Left lung (tissue), 4 donors: ENCODE measurements at regions not wholly inside any gene's neighbourhood (a gene's known extent, or its start where the extent isn't known, plus 50 kb on each side); places are given as distances from the start of the nearest gene placed in this dataset.

Experiments used
- ATAC-seq: fragments of 200-7000 bp; cut with Tn5 transposase; one replicate; pipeline ENCODE4 v1.9.1; 2020; ENCODE audit warnings: moderate library complexity
- DNase-seq, 4 donors: peaks; one replicate each; pipeline ENCODE4 v3.0.0-alpha.2; 2013 to 2020
- H3K27ac ChIP-seq, 2 donors: fragments of 200-600 bp; sonication (generic) in 1 of 2; one replicate each; pipeline versions ENCODE4 v1.5.0 to v1.8.0; 2020 to 2021
- H3K27me3 ChIP-seq, 2 donors: fragments of 200-600 bp; sonication (generic) in 1 of 2; one replicate each; pipeline versions ENCODE4 v1.5.0 to v1.8.0; 2020 to 2021
- H3K36me3 ChIP-seq, 2 donors: fragments of 200-600 bp; sonication (generic) in 1 of 2; one replicate each; pipeline versions ENCODE4 v1.5.0 to v1.8.0; 2020 to 2021
- H3K4me1 ChIP-seq, 2 donors: fragments of 200-600 bp; one replicate each; pipeline ENCODE4 v1.8.0; 2021
- H3K4me3 ChIP-seq, 2 donors: fragments of 200-600 bp; sonication (generic) in 1 of 2; one replicate each; pipeline versions ENCODE4 v1.5.0 to v1.8.0; 2020 to 2021; ENCODE audit warnings: mild to moderate bottlenecking in 1 of 2
- H3K9me3 ChIP-seq, 2 donors: fragments of 200-600 bp; sonication (generic) in 1 of 2; one replicate each; pipeline versions ENCODE4 v1.5.0 to v1.8.0; 2020 to 2021
- intact Hi-C, 2 donors: fragments of 100-400 bp; cut with DNase I; formaldehyde crosslinking; loops; one replicate each; pipeline versions ENCODE4 v1.11.2 to v1.14.2; 2022
- TF ChIP-seq, protein P1 (sequence below), 2 donors: fragments of 200-600 bp; sonication (generic) in 1 of 2; IDR thresholded peaks; one replicate each; pipeline versions ENCODE4 v1.5.0 to v1.8.0; 2021; ENCODE audit warnings: antibody characterized with exemption in 2 of 2
- donor health status: DM: no; HTN: yes; CAD: no.
- donor health status: DM: no; HTN: no; CAD: no.

DNA sequence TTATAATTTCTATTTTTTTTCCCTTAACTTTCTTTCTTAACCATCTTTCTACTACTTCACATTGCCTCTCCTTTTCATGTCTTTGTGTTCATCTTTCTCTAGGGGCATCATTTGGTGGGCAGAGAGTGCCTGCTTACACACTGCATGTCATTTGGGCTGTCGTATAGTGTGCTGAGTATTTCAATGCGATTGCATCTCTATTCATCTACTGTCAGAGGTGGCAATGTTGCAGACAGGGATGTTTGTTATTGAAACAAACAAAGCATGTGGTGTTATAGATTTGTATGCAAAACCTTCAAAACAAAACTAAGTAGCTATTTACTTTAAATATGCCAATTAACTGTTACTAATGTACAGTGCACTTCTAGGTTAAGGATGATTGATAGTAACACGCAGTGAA lies 141.1 kb upstream of the MEF2C start:
- Histone ChIP-seq H3K36me3 (no peaks in the 10 kb centered on the region), H3K9me3 (peaks cover 0 to 2% of the 10 kb centered on the region in 2 donors), H3K27me3 (no peaks in the 10 kb centered on the region), H3K27ac (no peak overlapping the region), H3K4me3 (no peak overlapping the region), H3K4me1 (no peaks in the 10 kb centered on the region)
- ATAC-seq (no peak), DNase-seq (peak in 1 of 4 donors; percentile 12)
- TF ChIP-seq, protein P1, sequence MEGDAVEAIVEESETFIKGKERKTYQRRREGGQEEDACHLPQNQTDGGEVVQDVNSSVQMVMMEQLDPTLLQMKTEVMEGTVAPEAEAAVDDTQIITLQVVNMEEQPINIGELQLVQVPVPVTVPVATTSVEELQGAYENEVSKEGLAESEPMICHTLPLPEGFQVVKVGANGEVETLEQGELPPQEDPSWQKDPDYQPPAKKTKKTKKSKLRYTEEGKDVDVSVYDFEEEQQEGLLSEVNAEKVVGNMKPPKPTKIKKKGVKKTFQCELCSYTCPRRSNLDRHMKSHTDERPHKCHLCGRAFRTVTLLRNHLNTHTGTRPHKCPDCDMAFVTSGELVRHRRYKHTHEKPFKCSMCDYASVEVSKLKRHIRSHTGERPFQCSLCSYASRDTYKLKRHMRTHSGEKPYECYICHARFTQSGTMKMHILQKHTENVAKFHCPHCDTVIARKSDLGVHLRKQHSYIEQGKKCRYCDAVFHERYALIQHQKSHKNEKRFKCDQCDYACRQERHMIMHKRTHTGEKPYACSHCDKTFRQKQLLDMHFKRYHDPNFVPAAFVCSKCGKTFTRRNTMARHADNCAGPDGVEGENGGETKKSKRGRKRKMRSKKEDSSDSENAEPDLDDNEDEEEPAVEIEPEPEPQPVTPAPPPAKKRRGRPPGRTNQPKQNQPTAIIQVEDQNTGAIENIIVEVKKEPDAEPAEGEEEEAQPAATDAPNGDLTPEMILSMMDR (IDR thresholded peaks at IDR 0.05): no peak
- intact Hi-C loops: no loop called here

DNA sequence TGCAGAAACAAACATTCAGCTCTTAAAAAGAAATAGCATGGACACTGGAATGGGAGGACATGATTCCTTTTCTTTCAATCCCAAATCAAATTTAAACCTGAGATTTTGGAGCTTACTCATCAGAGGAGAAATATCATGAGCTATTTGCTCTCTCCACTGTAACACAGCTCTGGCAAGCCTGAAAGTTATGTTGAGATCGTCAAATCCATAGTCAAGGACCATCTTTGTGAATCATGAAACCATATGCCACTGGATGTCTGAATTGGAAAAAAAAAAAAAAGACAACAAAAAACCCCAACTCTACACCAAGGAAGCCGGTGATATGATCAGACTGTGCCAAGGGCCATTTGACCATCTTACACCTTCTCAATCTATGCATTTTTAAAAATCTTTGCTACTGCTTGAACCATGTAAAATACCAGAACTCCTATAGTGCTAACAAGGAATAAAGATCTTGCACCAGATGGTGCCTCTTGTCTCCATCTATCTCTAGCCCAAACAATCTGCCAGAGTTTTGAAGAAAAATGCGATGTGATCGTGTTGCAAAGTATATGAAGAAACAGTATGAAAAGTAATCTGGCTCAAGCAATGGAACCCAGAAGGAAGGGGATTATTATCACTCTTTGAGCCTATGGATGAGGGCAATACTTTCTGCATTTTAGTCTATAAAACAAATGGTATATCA lies 138.1 kb upstream of the MEF2C start:
- DNase-seq: no peak
- H3K27me3 ChIP-seq: no peaks in the 10 kb centered on the region
- TF ChIP-seq, protein P1 (IDR thresholded peaks at IDR 0.05): no peak
- no peak overlapping the region for H3K27ac ChIP-seq
- H3K4me3 ChIP-seq: no peak overlapping the region
- no peak for ATAC-seq
- intact Hi-C loops: no loop called here
- H3K9me3 ChIP-seq: no peaks in the 10 kb centered on the region
- H3K36me3 ChIP-seq: no peaks in the 10 kb centered on the region
- H3K4me1 ChIP-seq: no peaks in the 10 kb centered on the region

DNA sequence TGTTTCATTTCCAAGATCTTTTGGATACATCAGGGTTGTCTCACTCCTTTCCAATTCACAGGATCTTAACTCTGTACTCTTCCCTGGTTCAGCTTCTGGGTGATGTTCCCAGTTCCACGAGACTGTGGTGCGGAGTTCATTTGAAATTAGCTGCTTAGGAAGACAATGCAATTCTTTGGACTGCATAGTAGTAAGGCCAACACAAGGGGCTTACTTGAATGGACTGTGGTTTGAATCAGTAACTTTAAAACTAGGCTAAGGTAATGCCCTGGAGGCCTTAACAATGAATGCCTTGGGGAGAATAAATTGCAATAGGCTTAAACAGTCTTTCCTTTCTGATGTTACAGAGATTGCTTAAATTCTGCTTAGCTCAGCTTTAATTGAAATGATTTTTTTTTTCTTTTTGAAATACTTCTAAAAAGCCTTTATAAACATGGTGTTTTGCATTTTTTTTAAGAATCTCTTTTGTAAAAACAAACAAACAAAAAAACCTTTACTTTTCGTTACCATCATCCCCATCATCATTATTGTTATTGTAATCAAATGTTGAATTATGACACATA lies 133.8 kb upstream of the MEF2C start:
- ATAC-seq: no peak
- no peak overlapping the region for H3K4me3 ChIP-seq
- no peaks in the 10 kb centered on the region for H3K36me3 ChIP-seq
- DNase-seq: no peak
- TF ChIP-seq, protein P1 (IDR thresholded peaks at IDR 0.05): no peak
- H3K27me3 ChIP-seq: no peaks in the 10 kb centered on the region
- no peaks in the 10 kb centered on the region for H3K4me1 ChIP-seq
- intact Hi-C loops: no loop called here
- no peaks in the 10 kb centered on the region for H3K9me3 ChIP-seq
- no peak overlapping the region for H3K27ac ChIP-seq

DNA sequence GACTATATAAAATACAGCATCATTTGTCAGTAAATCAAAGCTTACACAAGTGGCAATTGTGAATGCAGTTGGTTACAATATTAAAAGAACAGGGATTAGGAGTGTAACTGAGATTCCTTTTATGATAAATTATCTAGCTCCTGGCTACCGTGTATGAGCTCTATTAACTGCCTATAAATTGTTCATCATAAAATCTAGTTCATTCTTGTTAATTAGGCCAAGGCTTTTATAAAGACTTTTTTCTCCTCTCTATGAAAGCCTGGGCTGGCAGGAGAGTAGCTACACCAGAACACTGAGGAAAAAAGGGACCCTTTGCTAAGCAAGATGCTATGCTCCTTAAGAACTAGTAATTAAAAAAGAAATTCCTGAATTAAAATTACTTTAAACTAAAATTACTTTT lies 132.4 kb upstream of the MEF2C start:
- Histone ChIP-seq H3K9me3 (no peaks in the 10 kb centered on the region), H3K27ac (no peak overlapping the region), H3K4me1 (no peaks in the 10 kb centered on the region), H3K4me3 (no peak overlapping the region), H3K27me3 (no peaks in the 10 kb centered on the region), H3K36me3 (no peaks in the 10 kb centered on the region)
- ATAC-seq: no peak
- TF ChIP-seq, protein P1 (IDR thresholded peaks at IDR 0.05): no peak
- DNase-seq: no peak
- intact Hi-C loops: no loop called here

DNA sequence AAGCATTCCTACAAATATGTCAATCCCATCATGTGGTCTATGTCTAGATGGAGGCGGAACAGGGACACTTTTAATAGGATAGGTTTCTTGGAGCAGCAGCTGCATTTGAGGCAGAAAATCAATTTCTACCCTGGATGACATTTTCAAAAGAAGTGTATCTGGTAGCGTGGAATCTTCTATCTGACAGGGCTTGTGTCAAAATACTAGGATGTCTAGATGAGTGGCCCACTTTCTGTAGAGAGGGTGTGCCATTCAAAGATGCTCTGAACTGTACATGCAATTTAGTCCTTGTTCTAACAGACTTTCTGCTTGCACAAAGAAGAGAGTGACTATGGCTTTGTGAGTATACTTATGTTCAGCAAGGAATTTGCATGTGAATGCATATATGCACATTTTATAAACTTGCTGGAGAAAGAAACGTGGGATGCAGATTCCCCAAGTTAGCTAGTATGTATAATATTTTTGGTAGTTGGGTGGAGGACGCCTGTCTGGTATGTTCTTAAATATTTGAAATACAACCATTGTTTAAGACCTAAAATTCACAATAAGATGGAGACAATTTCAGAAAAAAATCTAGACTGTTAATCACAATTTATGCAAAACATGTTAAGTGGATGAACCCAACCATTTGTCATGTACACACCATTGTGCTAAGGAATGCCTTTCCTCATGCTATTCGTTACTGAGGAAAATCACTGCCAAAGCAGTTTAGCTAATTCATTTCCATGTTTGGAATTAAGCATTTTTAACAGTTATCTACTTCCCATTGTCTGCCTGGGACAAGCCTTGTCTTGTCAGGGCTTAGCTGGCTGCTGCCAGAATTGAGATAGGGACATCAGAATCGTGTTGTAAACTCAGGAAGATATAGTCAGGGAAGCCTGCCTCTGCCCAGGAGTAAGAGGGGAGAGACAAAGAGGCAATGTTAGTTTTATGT lies 129.1 kb upstream of the MEF2C start:
- Histone ChIP-seq H3K4me3 (no peak overlapping the region), H3K27me3 (no peaks in the 10 kb centered on the region), H3K4me1 (no peaks in the 10 kb centered on the region), H3K9me3 (no peaks in the 10 kb centered on the region), H3K27ac (no peak overlapping the region), H3K36me3 (no peaks in the 10 kb centered on the region)
- intact Hi-C loops: no loop called here
- no peak for ATAC-seq
- DNase-seq: no peak
- TF ChIP-seq, protein P1 (IDR thresholded peaks at IDR 0.05): no peak
